Epithelial cell of prostate (primary cell): ENCODE measurements at regions not wholly inside any gene's neighbourhood (a gene's known extent, or its start where the extent isn't known, plus 50 kb on each side); places are given as distances from the start of the nearest gene placed in this dataset.

ENCODE experiments used
- DNase-seq: peaks from one replicate; pipeline ENCODE4 v3.0.0-alpha.2; 2011; ENCODE audit warnings: low read depth, low spot score
- H3K27ac ChIP-seq: fragments of 450-650 bp; 2 replicates; pipeline ENCODE4 v1.5.1; 2017; ENCODE audit warnings: mild to moderate bottlenecking

DNA sequence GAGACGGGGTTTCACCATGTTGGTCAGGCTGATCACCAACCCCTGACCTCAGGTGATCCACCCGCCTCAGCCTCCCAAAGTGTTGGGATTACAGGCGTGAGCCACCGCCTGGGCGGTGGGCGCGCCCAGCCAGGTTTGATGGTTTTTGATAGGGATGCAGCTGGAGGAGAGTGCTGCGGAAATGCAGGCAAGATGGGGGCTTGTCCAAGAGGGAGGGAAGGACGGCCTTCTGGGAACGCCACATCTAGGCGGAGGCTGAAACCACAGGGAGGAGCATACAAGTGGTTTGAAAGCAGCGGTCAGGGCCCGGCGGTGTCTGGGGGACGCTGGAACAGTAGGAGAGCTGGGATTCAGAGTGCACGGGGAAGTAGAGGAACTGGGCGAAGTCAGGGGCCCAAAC lies 134.6 kb downstream of the VRK1 start:
- no peak for DNase-seq
- H3K27ac ChIP-seq = no peak overlapping the region

- no peak overlapping the region for H3K27ac ChIP-seq
These were observed 137.6 kb downstream of the VRK1 start for GRCh38 chr14:96934638-96935330.

DNA sequence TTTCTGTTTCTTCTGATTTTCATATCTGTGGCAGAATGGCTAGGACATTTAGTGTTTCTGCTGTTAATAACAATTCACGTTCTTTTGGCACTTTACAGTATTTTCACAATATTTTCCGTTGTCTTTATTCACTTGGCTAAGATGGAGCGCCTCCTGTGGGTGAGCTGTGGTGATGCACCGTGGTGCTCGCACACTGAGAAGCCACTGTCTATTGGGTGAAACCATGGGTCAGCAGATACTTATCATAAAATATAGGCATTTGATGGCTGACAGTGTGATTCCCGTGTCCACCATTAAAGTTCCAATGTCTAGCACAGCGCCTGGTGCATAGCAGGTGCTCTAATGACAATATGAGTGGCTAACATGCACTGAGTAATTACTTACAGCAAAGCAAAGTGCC lies 141.8 kb downstream of the VRK1 start:
- no peak for DNase-seq
- no peak overlapping the region for H3K27ac ChIP-seq

More at GRCh38 chr14:96934638-96935330, 137.6 kb downstream of the VRK1 start:
- no peak for DNase-seq

- H3K27ac ChIP-seq = no peak overlapping the region
- DNase-seq = no peak
These were observed 142.8 kb downstream of the VRK1 start for GRCh38 chr14:96940009-96940408.

GRCh38 chr14:96944297-96944696 lies 147.1 kb downstream of the VRK1 start:
- DNase-seq = no peak
- H3K27ac ChIP-seq = no peak overlapping the region

DNA sequence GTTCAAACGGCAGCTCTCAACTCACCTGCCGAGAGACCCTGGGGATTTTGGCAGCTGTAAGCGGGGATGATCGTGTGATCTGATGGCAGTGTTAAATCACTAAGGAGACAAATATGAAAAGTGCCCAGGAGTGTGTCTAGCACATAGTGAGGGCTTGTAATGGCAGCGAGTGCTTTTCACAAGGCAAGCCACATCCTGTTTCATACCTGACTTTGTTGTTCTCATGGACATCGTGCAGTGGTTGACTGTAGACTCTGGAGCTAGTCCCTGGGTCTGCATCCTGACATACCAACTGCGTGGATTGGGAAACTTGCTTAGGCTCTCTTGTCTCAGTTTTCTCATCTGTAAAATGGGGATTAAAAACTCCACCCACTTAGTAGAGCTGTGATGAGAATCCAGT lies 148.5 kb downstream of the VRK1 start:
- H3K27ac ChIP-seq = no peak overlapping the region
- no peak for DNase-seq

- H3K27ac ChIP-seq = no peak overlapping the region
- DNase-seq = no peak
These were observed 152.4 kb downstream of the VRK1 start for GRCh38 chr14:96949594-96949993.

DNA sequence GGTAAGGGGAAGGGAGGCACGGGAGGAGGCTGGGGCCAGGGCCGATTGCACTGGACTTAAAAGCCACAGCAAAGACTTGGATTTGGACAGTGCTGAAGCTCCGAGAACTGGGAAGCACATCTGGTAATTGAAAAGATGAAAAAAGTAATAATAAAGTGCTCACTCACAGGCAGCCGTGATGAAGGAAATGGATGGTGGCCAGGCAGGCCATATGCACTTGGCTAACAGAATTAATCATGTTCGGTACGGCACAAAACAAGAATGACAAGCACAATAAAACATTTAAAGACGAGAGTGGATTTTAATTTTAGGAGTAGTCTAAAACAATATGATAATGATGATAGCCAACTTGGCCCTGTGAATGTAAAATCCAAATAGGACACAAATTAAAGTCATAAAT lies 154.3 kb downstream of the VRK1 start:
- no peak overlapping the region for H3K27ac ChIP-seq
- no peak for DNase-seq

GRCh38 chr14:96953087-96953874 lies 156.1 kb downstream of the VRK1 start:
- DNase-seq = no peak
- no peak overlapping the region for H3K27ac ChIP-seq

GRCh38 chr14:96953875-96954185 lies 156.6 kb downstream of the VRK1 start:
- DNase-seq = no peak
- H3K27ac ChIP-seq = no peak overlapping the region

DNA sequence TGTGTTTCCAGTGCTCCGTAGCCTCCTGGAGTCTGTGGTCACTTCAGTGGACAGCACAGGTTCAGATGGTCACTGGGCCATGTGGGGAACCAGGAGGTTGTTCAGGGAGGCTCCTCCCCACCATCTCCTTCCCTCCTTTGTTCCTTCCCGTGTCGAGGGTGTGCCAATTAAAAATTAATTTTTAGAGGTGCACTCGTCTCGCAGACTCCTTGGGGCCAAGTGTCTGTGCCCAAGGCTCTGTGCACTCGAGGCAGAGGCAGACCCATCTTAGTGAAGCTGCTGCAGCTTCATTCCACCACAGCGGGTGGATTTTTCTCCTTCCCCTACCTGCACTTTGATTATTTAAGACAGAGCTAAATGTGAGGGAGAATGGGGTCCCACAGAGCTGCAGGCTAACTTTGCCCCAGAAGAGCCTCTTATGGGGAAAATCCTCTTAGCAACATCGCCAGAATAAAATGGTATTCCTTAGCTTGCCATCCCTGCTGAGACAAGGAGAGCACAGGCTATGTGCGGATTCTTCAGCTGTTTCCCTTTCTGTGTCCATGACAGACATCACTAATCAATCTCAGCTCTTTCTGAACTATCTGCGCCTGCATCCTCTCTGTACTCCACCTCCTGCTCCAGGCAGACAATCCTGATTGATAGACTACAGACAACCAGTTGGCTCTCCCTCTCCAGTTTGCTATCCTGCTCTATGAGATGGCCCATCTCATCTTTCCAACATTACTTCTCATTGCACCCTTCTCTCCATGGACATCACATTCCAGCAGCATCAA lies 159.5 kb downstream of the VRK1 start:
- no peak overlapping the region for H3K27ac ChIP-seq
- DNase-seq = no peak

DNA sequence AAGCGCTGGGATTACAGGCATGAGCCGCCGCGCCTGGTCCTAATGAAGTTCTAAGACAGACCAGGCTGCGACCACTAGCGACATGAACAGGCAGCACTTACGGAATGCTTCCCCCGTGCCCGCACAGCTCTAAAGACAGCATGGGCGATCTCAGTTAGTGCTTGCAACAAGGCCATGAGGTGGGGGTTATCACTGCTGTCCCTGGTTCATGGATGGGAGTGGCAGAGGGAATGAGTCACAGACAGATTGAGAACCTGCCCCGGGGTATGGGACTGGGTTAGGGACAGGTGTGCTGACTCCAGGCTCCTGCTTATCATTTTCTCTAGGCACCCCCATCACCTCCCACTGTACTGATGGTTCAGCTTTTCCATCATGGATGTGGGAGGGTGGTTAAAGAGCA lies 160.9 kb downstream of the VRK1 start:
- DNase-seq = no peak
- H3K27ac ChIP-seq = no peak overlapping the region

DNA sequence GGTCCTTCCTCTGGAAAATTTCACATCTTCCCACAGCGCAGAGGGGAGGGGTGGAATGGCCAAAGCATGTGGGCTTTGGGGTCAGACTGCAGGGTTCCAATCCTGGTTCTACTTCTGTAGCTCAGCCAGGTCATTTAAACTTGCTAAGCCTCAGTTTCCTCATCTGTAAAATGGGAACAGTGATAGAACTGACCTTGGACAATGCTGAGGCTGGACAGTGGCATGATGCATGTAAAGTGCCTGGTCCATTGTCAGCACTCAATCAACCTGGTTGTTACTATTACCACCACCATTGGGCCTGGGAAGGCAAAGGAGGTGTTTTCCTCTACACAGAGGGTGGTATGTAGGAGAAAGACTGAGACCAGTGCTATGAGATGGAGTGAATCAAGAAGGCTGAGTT lies 162.8 kb downstream of the VRK1 start:
- no peak overlapping the region for H3K27ac ChIP-seq
- DNase-seq = no peak

- DNase-seq = no peak
- H3K27ac ChIP-seq = no peak overlapping the region
These were observed 163.5 kb downstream of the VRK1 start for GRCh38 chr14:96960598-96961116.

GRCh38 chr14:96961895-96962294 lies 164.7 kb downstream of the VRK1 start:
- H3K27ac ChIP-seq = no peak overlapping the region

DNA sequence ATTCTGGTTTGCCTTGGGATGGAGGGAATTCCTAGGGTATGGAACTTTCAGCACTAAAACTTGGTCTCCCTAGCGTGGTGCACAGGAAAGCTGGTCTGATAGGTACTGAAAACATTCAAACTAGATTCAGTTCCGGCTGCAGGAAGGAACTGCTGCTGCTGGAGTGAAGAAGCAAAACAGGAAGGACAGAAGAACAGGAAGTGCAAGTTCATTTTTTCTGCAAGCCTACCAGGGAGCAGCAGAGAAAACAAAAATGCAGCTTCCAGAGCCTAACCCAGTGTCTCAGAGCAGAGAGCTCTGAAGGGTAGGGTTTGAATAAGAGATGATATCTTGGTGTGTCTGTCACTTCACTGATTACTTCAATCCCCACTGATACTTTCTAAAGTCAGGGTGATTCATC lies 165.2 kb downstream of the VRK1 start:
- H3K27ac ChIP-seq = no peak overlapping the region
- no peak for DNase-seq

More at GRCh38 chr14:96961895-96962294, 164.7 kb downstream of the VRK1 start:
- no peak for DNase-seq

DNA sequence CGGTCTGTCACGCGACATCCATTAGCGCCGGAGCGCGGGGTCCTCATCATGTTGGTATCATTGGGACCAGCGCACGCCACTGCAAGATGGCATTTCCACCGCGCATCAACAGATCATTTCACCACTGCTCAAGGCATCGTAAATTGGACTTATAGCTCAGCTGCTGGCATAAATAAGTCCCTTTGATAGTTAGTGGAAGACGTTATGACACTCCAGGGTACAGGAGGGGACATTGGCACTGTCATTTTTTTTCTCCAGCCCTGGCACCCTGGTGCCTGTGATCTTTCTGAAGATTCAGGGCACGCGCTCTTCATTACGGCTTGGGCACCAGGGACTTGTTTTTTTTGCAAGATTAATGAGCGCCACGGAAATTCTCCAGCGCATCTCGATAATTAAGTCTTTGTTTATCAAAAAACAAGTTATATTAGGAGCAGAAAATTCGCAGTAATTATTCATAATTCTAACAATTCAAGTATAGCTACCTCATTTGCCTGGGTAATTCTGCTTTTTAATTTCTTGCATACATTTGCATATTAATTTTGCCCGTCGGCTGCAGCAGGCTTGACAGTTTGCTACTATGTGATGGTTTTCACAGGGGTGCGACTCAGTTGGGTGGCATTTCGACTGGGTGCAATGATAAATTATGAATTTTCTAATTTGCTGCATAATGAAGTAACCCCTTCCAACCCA lies 167.7 kb downstream of the VRK1 start:
- DNase-seq = no peak
- H3K27ac ChIP-seq = no peak overlapping the region

DNA sequence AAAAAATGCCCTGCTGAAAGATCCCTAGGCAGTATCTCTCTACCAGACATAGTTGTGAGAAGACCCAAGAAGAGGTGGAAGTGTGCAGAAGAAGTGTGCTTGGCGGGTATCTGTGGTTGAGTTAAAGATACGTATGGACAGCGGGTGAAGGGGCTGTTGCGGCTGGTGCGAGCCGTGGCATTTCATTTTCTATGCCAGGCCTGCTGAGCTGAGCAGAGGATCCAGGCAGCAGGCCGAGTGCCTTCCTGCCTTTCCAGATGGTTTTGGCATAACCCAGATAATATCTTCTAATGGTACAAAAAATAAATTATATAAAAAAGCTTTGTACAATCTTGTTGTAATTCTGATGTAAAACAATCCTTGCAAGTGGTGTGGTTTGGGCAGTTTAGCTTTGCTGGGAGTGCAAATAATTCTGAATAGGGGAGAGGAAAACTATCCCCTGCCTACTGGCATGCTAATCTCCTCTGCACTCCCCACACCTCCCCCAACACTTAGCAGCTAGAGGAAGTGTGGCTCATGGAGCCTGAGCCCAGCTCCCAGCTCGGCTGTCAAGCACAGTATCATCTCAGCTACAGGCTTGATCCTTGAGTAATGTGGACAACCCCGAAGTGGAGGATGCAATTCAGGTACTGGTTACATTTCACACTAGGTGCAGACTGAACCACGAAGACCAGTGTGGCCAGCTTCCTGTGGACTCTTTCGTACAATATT lies 168.9 kb downstream of the VRK1 start:
- no peak for DNase-seq
- H3K27ac ChIP-seq = no peak overlapping the region

DNA sequence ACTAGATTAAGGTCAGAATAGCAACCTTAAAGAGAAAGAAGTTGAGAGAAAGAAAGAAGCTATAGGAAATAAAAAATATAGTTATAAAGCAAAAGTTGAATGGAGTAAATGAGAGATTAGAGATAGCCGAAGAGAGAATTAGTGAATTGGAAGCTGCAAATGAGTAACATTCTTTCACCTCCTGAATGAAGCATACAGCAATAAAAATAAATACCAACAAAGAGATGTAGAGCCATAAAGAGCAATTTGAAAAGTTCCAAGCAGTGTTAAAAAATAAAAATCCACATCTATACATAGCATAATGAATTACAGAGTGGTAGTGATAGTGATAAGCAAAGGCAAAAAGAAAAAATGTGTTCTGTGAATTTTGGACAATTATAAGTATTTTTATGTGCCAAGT lies 177.9 kb downstream of the VRK1 start:
- no peak overlapping the region for H3K27ac ChIP-seq
- no peak for DNase-seq
